ENCODE measurements at regions not wholly inside any gene's neighbourhood (a gene's known extent, or its start where the extent isn't known, plus 50 kb on each side); places are given as distances from the start of the nearest gene placed in this dataset.
A peak's percentile ranks its signal among the peaks of the same experiment; 100 is the strongest.
"Not testable (repeated sequence)": the region's sequence is repeated elsewhere in the genome, so short reads cannot be mapped to it uniquely, and the experiment has no call there.

- CTCF ChIA-PET, result no interaction called here
- Mint-ChIP-seq H3K4me1 (no peaks in the 10 kb centered on the region), H3K27me3 (no peaks in the 10 kb centered on the region), H3K27ac (no peak overlapping the region), H3K36me3 (no peaks in the 10 kb centered on the region), H3K9me3 (no peaks in the 10 kb centered on the region), H3K4me3 (no peak overlapping the region)
- no peak for DNase-seq
Observed at GRCh38 chr12:67048371-67048770, 220.8 kb upstream of the CAND1 start.

- DNase-seq, H3K4me3 Mint-ChIP-seq, H3K36me3 Mint-ChIP-seq, H3K27me3 Mint-ChIP-seq, H3K27ac Mint-ChIP-seq, H3K9me3 Mint-ChIP-seq, H3K4me1 Mint-ChIP-seq, CTCF ChIA-PET: not testable (repeated sequence)
Observed at GRCh38 chr12:67049199-67049598, 220.0 kb upstream of the CAND1 start.

GRCh38 chr12:67052981-67053380, 216.2 kb upstream of the CAND1 start:
- Mint-ChIP-seq H3K4me3 (no peak overlapping the region), H3K9me3 (no peaks in the 10 kb centered on the region), H3K27ac (no peak overlapping the region), H3K27me3 (no peaks in the 10 kb centered on the region), H3K4me1 (no peaks in the 10 kb centered on the region), H3K36me3 (no peaks in the 10 kb centered on the region)
- CTCF ChIA-PET, result no interaction called here
- no peak for DNase-seq

GRCh38 chr12:67056329-67056728, 212.8 kb upstream of the CAND1 start:
- H3K27me3 Mint-ChIP-seq, result no peaks in the 10 kb centered on the region
- DNase-seq, result no peak
- H3K4me1 Mint-ChIP-seq, result no peaks in the 10 kb centered on the region
- H3K9me3 Mint-ChIP-seq, result no peaks in the 10 kb centered on the region
- CTCF ChIA-PET, result no interaction called here
- no peaks in the 10 kb centered on the region for H3K36me3 Mint-ChIP-seq
- no peak overlapping the region for H3K4me3 Mint-ChIP-seq
- H3K27ac Mint-ChIP-seq, result no peak overlapping the region

- no peak overlapping the region for H3K4me3 Mint-ChIP-seq
- no peak for DNase-seq
- H3K27ac Mint-ChIP-seq, result no peak overlapping the region
- CTCF ChIA-PET, result no interaction called here
- peaks cover 4% of the 10 kb centered on the region for H3K27me3 Mint-ChIP-seq
- H3K9me3 Mint-ChIP-seq, result no peaks in the 10 kb centered on the region
- H3K4me1 Mint-ChIP-seq, result no peaks in the 10 kb centered on the region
- H3K36me3 Mint-ChIP-seq, result no peaks in the 10 kb centered on the region
Observed at GRCh38 chr12:67057072-67057471, 212.1 kb upstream of the CAND1 start.

GRCh38 chr12:67062193-67062592, 207.0 kb upstream of the CAND1 start:
- CTCF ChIA-PET, result no interaction called here
- no peaks in the 10 kb centered on the region for H3K36me3 Mint-ChIP-seq
- no peak for DNase-seq

GRCh38 chr12:67067453-67068203, 201.5 kb upstream of the CAND1 start:
- no peaks in the 10 kb centered on the region for H3K9me3 Mint-ChIP-seq
- H3K27ac Mint-ChIP-seq, result no peak overlapping the region
- H3K4me3 Mint-ChIP-seq, result peak overlapping the region; percentile 76
- CTCF ChIA-PET, result interaction anchor here (0.5 kb wide), 1 partner anchor 895 kb away, joined by 4 read pairs; no protein-coding TSS in a partner anchor
- no peaks in the 10 kb centered on the region for H3K36me3 Mint-ChIP-seq
- H3K27me3 Mint-ChIP-seq, result peaks cover 40% of the 10 kb centered on the region
- peaks cover 13% of the 10 kb centered on the region for H3K4me1 Mint-ChIP-seq
- no peak for DNase-seq

More at GRCh38 chr12:67062193-67062592, 207.0 kb upstream of the CAND1 start:
- H3K27ac Mint-ChIP-seq, result no peak overlapping the region
- peaks cover 9% of the 10 kb centered on the region for H3K27me3 Mint-ChIP-seq
- H3K9me3 Mint-ChIP-seq, result no peaks in the 10 kb centered on the region
- H3K4me1 Mint-ChIP-seq, result no peaks in the 10 kb centered on the region
- H3K4me3 Mint-ChIP-seq, result no peak overlapping the region

- Mint-ChIP-seq H3K27me3 (peaks cover 40% of the 10 kb centered on the region), H3K4me3 (peak overlapping the region; percentile 76), H3K27ac (no peak overlapping the region), H3K9me3 (no peaks in the 10 kb centered on the region), H3K36me3 (no peaks in the 10 kb centered on the region), H3K4me1 (peaks cover 13% of the 10 kb centered on the region)
- CTCF ChIA-PET, result no interaction called here
- no peak for DNase-seq
Observed at GRCh38 chr12:67068204-67068731, 200.9 kb upstream of the CAND1 start.

- peak; percentile 63 for DNase-seq
- Mint-ChIP-seq H3K4me1 (peaks cover 13% of the 10 kb centered on the region), H3K36me3 (no peaks in the 10 kb centered on the region), H3K9me3 (no peaks in the 10 kb centered on the region), H3K27ac (no peak overlapping the region), H3K4me3 (peak overlapping the region; percentile 83), H3K27me3 (peaks cover 40% of the 10 kb centered on the region)
- CTCF ChIA-PET, result no interaction called here
Observed at GRCh38 chr12:67068761-67069450, 200.3 kb upstream of the CAND1 start.

GRCh38 chr12:67069451-67070306, 199.5 kb upstream of the CAND1 start:
- CTCF ChIA-PET, result no interaction called here
- peak; percentile 61 for DNase-seq

GRCh38 chr12:67070307-67070600, 198.9 kb upstream of the CAND1 start:
- Mint-ChIP-seq H3K4me3 (peak overlapping the region; percentile 80), H3K36me3 (no peaks in the 10 kb centered on the region), H3K9me3 (no peaks in the 10 kb centered on the region), H3K4me1 (peaks cover 13% of the 10 kb centered on the region), H3K27ac (no peak overlapping the region), H3K27me3 (peaks cover 40% of the 10 kb centered on the region)
- no peak for DNase-seq
- CTCF ChIA-PET, result no interaction called here

More at GRCh38 chr12:67069451-67070306, 199.5 kb upstream of the CAND1 start:
- Mint-ChIP-seq H3K27ac (no peak overlapping the region), H3K4me3 (peak overlapping the region; percentile 80), H3K4me1 (peaks cover 13% of the 10 kb centered on the region), H3K27me3 (peaks cover 40% of the 10 kb centered on the region), H3K36me3 (no peaks in the 10 kb centered on the region), H3K9me3 (no peaks in the 10 kb centered on the region)

- Mint-ChIP-seq H3K9me3 (no peaks in the 10 kb centered on the region), H3K27me3 (peaks cover 40% of the 10 kb centered on the region), H3K27ac (no peak overlapping the region), H3K4me3 (peak overlapping the region; percentile 80), H3K4me1 (peaks cover 13% of the 10 kb centered on the region), H3K36me3 (no peaks in the 10 kb centered on the region)
- DNase-seq, result no peak
- CTCF ChIA-PET, result interaction anchor here (1.0 kb wide), 1 partner anchor 9 kb away, joined by 3 read pairs; no protein-coding TSS in a partner anchor
Observed at GRCh38 chr12:67070604-67071003, 198.6 kb upstream of the CAND1 start.

- H3K4me3 Mint-ChIP-seq, H3K9me3 Mint-ChIP-seq, DNase-seq, H3K27ac Mint-ChIP-seq, CTCF ChIA-PET, H3K36me3 Mint-ChIP-seq: not testable (repeated sequence)
- Mint-ChIP-seq H3K27me3 (peaks cover 40% of the 10 kb centered on the region), H3K4me1 (peaks cover 13% of the 10 kb centered on the region)
Observed at GRCh38 chr12:67072281-67072680, 196.9 kb upstream of the CAND1 start.

- H3K27me3 Mint-ChIP-seq, result peaks cover 30% of the 10 kb centered on the region
- H3K27ac Mint-ChIP-seq, result no peak overlapping the region
- peaks cover 10% of the 10 kb centered on the region for H3K4me1 Mint-ChIP-seq
- H3K36me3 Mint-ChIP-seq, result no peaks in the 10 kb centered on the region
- H3K4me3 Mint-ChIP-seq, result no peak overlapping the region
- CTCF ChIA-PET, result no interaction called here
- H3K9me3 Mint-ChIP-seq, result no peaks in the 10 kb centered on the region
- DNase-seq, result no peak
Observed at GRCh38 chr12:67073336-67073735, 195.8 kb upstream of the CAND1 start.

All from activated naive CD4-positive, alpha-beta T cell treated with anti-CD3 and anti-CD28 coated beads, Interleukin-2, amount 10 ng/mL, durations not matched to agents 7 days and 5 days (primary cell).